WTC11 (cell line): ENCODE measurements at regions not wholly inside any gene's neighbourhood (a gene's known extent, or its start where the extent isn't known, plus 50 kb on each side); places are given as distances from the start of the nearest gene placed in this dataset.

ENCODE experiments used
- ATAC-seq: fragments of 200-7000 bp; cut with Tn5 transposase; 2 replicates; pipeline ENCODE4 v1.10.0; 2021; ENCODE audit warnings: mild to moderate bottlenecking, moderate library complexity
- CTCF ChIA-PET: fragments of 300-600 bp; sonication (Branson Sonifier 250); formaldehyde crosslinking; loops from one replicate; lab custom pipeline; 2021; ENCODE audit warnings: antibody characterized with exemption; lab: Charles Lee
- POLR2A ChIA-PET: fragments of 350-600 bp; sonication (Branson Sonifier 250); formaldehyde crosslinking; loops from one replicate; lab custom pipeline; 2021; ENCODE audit warnings: antibody characterized with exemption; lab: Charles Lee
- DNase-seq: peaks from one replicate; pipeline ENCODE4 v3.0.0; 2021; ENCODE audit warnings: low spot score
- H3K27ac Mint-ChIP-seq: 2 replicates; pipeline ENCODE4 v1.8.0; 2021; ENCODE audit warnings: mixed read lengths
- H3K27me3 Mint-ChIP-seq: 2 replicates; pipeline ENCODE4 v1.8.0; 2021; ENCODE audit warnings: low read depth, mild to moderate bottlenecking, moderate library complexity, mixed read lengths
- H3K36me3 Mint-ChIP-seq: 2 replicates; pipeline ENCODE4 v1.8.0; 2021; ENCODE audit warnings: mixed read lengths
- H3K4me1 Mint-ChIP-seq: 2 replicates; pipeline ENCODE4 v1.8.0; 2022; ENCODE audit warnings: mixed read lengths
- H3K4me3 Mint-ChIP-seq: 2 replicates; pipeline ENCODE4 v1.8.0; 2021; ENCODE audit warnings: mild to moderate bottlenecking, moderate library complexity, mixed read lengths
- H3K9me3 Mint-ChIP-seq: 2 replicates; pipeline ENCODE4 v1.8.0; 2021; ENCODE audit warnings: mixed read lengths
- CBFB ChIP-seq: sonication (generic); formaldehyde crosslinking; IDR thresholded peaks from 2 replicates; pipeline ENCODE4 v1.8.1; 2022; ENCODE audit warnings: mild to moderate bottlenecking, low read depth, missing genetic modification reagents
- CREB1 ChIP-seq: sonication (generic); formaldehyde crosslinking; IDR thresholded peaks from 2 replicates; pipeline ENCODE4 v1.8.0; 2023; ENCODE audit warnings: mild to moderate bottlenecking, missing genetic modification reagents
- ESRRA ChIP-seq: sonication (generic); formaldehyde crosslinking; IDR thresholded peaks from 2 replicates; pipeline ENCODE4 v1.8.1; 2022; ENCODE audit warnings: mild to moderate bottlenecking, missing genetic modification reagents, borderline replicate concordance
- GABPB1 ChIP-seq: sonication (generic); formaldehyde crosslinking; IDR thresholded peaks from 2 replicates; pipeline ENCODE4 v1.8.1; 2023; ENCODE audit warnings: mild to moderate bottlenecking, missing genetic modification reagents
- IRF2 ChIP-seq: sonication (generic); formaldehyde crosslinking; IDR thresholded peaks from 2 replicates; pipeline ENCODE4 v1.8.0; 2022; ENCODE audit warnings: low read depth, missing genetic modification reagents, borderline replicate concordance
- NFATC4 ChIP-seq: fragments of 250-450 bp; sonication (Bioruptor Pico); IDR thresholded peaks from 2 replicates; pipeline ENCODE4 v1.9.0; 2021; ENCODE audit warnings: mild to moderate bottlenecking
- RELA ChIP-seq: sonication (generic); formaldehyde crosslinking; IDR thresholded peaks from 2 replicates; pipeline ENCODE4 v1.8.1; 2022; ENCODE audit warnings: missing genetic modification reagents, mild to moderate bottlenecking, borderline replicate concordance
- SMAD4 ChIP-seq: sonication (generic); formaldehyde crosslinking; IDR thresholded peaks from 2 replicates; pipeline ENCODE4 v1.8.0; 2022; ENCODE audit warnings: mild to moderate bottlenecking, missing genetic modification reagents
- TEAD4 ChIP-seq: sonication (generic); formaldehyde crosslinking; IDR thresholded peaks from 2 replicates; pipeline ENCODE4 v1.8.0; 2022; ENCODE audit warnings: mild to moderate bottlenecking, missing genetic modification reagents
- TP53 ChIP-seq: sonication (generic); formaldehyde crosslinking; IDR thresholded peaks from 2 replicates; pipeline ENCODE4 v1.8.1; 2023; ENCODE audit warnings: mild to moderate bottlenecking, missing genetic modification reagents
- ZBTB21 ChIP-seq: sonication (generic); formaldehyde crosslinking; IDR thresholded peaks from 2 replicates; pipeline ENCODE4 v1.8.1; 2023; ENCODE audit warnings: mild to moderate bottlenecking, missing genetic modification reagents, borderline replicate concordance
- ZNF416 ChIP-seq: fragments of 250-450 bp; sonication (Bioruptor Pico); IDR thresholded peaks from 2 replicates; pipeline ENCODE4 v1.9.0; 2021; ENCODE audit warnings: mild to moderate bottlenecking, inconsistent platforms
- TF ChIP-seq, protein P1 (sequence below): fragments of 250-450 bp; sonication (Bioruptor Pico); IDR thresholded peaks from 2 replicates; pipeline ENCODE4 v1.9.0; 2021; ENCODE audit warnings: mild to moderate bottlenecking
- TF ChIP-seq, protein P2 (sequence below): sonication (generic); formaldehyde crosslinking; IDR thresholded peaks from 2 replicates; pipeline ENCODE4 v1.8.1; 2022; ENCODE audit warnings: mild to moderate bottlenecking, moderate library complexity, missing genetic modification reagents
- TF ChIP-seq, protein P3 (sequence below): sonication (generic); formaldehyde crosslinking; IDR thresholded peaks from 2 replicates; pipeline ENCODE4 v1.8.1; 2022; ENCODE audit warnings: mild to moderate bottlenecking, missing genetic modification reagents, moderate library complexity, borderline replicate concordance
- TF ChIP-seq, protein P4 (sequence below): sonication (generic); formaldehyde crosslinking; IDR thresholded peaks from 2 replicates; pipeline ENCODE4 v1.8.0; 2023; ENCODE audit warnings: missing genetic modification reagents, mild to moderate bottlenecking, borderline replicate concordance
- TF ChIP-seq, protein P5 (sequence below): sonication (generic); formaldehyde crosslinking; IDR thresholded peaks from 2 replicates; pipeline ENCODE4 v1.8.0; 2022; ENCODE audit warnings: mild to moderate bottlenecking, missing genetic modification reagents
- TF ChIP-seq, protein P6 (sequence below): fragments of 250-450 bp; sonication (Bioruptor Pico); IDR thresholded peaks from 2 replicates; pipeline ENCODE4 v1.8.0; 2021; ENCODE audit warnings: mild to moderate bottlenecking
- TF ChIP-seq, protein P7 (sequence below): sonication (generic); formaldehyde crosslinking; IDR thresholded peaks from 2 replicates; pipeline ENCODE4 v1.8.1; 2023; ENCODE audit warnings: mild to moderate bottlenecking, missing genetic modification reagents, moderate library complexity
- TF ChIP-seq, protein P8 (sequence below): fragments of 250-450 bp; sonication (Bioruptor Pico); IDR thresholded peaks from 2 replicates; pipeline ENCODE4 v1.9.0; 2021; ENCODE audit warnings: mild to moderate bottlenecking

DNA sequence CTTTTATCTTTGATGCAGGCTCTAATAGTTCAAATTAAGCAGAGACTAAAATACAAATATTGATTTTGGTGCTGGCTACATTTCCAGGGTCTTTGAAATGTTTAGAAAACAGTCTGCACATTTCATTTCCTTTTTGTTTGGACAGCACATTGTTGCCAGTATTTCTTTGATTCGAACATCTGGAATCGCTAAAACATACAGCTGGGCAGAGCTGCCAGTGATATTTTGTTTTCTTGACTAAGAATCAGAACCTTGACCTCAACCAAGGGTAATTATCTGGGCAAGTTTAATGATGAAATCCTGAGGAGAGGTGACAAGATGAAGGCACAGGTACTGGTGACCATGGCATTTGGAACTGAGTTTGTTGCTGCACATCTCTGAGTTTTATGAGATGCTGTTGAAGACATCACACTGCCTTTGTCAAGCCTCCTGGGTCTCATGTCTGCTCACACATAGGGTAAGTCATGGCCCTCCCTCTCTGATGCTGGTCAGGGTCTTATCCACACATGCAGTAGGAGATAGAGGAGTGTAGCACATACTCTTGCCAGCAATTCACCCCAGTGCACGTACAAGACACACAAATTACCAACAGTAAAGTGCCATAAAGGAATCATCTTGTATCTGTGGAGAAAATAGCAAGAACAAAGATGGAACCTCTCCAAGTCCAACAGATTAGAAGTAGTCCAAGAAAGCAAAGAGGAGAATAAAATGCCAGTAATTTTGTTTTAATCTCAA, 391.9 kb downstream of the RND3 start:
- ATAC-seq, result no peak
- H3K36me3 Mint-ChIP-seq, result no peaks in the 10 kb centered on the region
- CTCF ChIA-PET, result no interaction called here
- no peak overlapping the region for H3K27ac Mint-ChIP-seq
- no peaks in the 10 kb centered on the region for H3K4me1 Mint-ChIP-seq
- H3K9me3 Mint-ChIP-seq, result no peaks in the 10 kb centered on the region
- TF ChIP-seq, protein P1, sequence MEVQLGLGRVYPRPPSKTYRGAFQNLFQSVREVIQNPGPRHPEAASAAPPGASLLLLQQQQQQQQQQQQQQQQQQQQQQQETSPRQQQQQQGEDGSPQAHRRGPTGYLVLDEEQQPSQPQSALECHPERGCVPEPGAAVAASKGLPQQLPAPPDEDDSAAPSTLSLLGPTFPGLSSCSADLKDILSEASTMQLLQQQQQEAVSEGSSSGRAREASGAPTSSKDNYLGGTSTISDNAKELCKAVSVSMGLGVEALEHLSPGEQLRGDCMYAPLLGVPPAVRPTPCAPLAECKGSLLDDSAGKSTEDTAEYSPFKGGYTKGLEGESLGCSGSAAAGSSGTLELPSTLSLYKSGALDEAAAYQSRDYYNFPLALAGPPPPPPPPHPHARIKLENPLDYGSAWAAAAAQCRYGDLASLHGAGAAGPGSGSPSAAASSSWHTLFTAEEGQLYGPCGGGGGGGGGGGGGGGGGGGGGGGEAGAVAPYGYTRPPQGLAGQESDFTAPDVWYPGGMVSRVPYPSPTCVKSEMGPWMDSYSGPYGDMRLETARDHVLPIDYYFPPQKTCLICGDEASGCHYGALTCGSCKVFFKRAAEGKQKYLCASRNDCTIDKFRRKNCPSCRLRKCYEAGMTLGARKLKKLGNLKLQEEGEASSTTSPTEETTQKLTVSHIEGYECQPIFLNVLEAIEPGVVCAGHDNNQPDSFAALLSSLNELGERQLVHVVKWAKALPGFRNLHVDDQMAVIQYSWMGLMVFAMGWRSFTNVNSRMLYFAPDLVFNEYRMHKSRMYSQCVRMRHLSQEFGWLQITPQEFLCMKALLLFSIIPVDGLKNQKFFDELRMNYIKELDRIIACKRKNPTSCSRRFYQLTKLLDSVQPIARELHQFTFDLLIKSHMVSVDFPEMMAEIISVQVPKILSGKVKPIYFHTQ (CRISPR knock-in tag), result no peak
- TF ChIP-seq, protein P2, sequence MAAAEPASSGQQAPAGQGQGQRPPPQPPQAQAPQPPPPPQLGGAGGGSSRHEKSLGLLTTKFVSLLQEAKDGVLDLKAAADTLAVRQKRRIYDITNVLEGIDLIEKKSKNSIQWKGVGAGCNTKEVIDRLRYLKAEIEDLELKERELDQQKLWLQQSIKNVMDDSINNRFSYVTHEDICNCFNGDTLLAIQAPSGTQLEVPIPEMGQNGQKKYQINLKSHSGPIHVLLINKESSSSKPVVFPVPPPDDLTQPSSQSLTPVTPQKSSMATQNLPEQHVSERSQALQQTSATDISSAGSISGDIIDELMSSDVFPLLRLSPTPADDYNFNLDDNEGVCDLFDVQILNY (CRISPR knock-in tag), result no peak
- TF ChIP-seq TEAD4 (CRISPR knock-in tag), result no peak
- no peak for TF ChIP-seq ZBTB21 (CRISPR knock-in tag)
- TF ChIP-seq, protein P3, sequence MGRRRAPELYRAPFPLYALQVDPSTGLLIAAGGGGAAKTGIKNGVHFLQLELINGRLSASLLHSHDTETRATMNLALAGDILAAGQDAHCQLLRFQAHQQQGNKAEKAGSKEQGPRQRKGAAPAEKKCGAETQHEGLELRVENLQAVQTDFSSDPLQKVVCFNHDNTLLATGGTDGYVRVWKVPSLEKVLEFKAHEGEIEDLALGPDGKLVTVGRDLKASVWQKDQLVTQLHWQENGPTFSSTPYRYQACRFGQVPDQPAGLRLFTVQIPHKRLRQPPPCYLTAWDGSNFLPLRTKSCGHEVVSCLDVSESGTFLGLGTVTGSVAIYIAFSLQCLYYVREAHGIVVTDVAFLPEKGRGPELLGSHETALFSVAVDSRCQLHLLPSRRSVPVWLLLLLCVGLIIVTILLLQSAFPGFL, result no peak
- TF ChIP-seq, protein P4, sequence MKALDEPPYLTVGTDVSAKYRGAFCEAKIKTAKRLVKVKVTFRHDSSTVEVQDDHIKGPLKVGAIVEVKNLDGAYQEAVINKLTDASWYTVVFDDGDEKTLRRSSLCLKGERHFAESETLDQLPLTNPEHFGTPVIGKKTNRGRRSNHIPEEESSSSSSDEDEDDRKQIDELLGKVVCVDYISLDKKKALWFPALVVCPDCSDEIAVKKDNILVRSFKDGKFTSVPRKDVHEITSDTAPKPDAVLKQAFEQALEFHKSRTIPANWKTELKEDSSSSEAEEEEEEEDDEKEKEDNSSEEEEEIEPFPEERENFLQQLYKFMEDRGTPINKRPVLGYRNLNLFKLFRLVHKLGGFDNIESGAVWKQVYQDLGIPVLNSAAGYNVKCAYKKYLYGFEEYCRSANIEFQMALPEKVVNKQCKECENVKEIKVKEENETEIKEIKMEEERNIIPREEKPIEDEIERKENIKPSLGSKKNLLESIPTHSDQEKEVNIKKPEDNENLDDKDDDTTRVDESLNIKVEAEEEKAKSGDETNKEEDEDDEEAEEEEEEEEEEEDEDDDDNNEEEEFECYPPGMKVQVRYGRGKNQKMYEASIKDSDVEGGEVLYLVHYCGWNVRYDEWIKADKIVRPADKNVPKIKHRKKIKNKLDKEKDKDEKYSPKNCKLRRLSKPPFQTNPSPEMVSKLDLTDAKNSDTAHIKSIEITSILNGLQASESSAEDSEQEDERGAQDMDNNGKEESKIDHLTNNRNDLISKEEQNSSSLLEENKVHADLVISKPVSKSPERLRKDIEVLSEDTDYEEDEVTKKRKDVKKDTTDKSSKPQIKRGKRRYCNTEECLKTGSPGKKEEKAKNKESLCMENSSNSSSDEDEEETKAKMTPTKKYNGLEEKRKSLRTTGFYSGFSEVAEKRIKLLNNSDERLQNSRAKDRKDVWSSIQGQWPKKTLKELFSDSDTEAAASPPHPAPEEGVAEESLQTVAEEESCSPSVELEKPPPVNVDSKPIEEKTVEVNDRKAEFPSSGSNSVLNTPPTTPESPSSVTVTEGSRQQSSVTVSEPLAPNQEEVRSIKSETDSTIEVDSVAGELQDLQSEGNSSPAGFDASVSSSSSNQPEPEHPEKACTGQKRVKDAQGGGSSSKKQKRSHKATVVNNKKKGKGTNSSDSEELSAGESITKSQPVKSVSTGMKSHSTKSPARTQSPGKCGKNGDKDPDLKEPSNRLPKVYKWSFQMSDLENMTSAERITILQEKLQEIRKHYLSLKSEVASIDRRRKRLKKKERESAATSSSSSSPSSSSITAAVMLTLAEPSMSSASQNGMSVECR (CRISPR knock-in tag), result no peak
- TF ChIP-seq CBFB (CRISPR knock-in tag), result no peak
- TF ChIP-seq IRF2 (CRISPR knock-in tag), result no peak
- TF ChIP-seq, protein P5, sequence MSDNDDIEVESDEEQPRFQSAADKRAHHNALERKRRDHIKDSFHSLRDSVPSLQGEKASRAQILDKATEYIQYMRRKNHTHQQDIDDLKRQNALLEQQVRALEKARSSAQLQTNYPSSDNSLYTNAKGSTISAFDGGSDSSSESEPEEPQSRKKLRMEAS (CRISPR knock-in tag), result no peak
- no peak for TF ChIP-seq RELA
- no peak for TF ChIP-seq NFATC4 (CRISPR knock-in tag)
- no peak for TF ChIP-seq CREB1 (CRISPR knock-in tag)
- TF ChIP-seq SMAD4, result no peak
- TF ChIP-seq, protein P6, sequence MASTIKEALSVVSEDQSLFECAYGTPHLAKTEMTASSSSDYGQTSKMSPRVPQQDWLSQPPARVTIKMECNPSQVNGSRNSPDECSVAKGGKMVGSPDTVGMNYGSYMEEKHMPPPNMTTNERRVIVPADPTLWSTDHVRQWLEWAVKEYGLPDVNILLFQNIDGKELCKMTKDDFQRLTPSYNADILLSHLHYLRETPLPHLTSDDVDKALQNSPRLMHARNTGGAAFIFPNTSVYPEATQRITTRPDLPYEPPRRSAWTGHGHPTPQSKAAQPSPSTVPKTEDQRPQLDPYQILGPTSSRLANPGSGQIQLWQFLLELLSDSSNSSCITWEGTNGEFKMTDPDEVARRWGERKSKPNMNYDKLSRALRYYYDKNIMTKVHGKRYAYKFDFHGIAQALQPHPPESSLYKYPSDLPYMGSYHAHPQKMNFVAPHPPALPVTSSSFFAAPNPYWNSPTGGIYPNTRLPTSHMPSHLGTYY (CRISPR knock-in tag), result no peak
- TF ChIP-seq, protein P7, sequence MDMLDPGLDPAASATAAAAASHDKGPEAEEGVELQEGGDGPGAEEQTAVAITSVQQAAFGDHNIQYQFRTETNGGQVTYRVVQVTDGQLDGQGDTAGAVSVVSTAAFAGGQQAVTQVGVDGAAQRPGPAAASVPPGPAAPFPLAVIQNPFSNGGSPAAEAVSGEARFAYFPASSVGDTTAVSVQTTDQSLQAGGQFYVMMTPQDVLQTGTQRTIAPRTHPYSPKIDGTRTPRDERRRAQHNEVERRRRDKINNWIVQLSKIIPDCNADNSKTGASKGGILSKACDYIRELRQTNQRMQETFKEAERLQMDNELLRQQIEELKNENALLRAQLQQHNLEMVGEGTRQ, result no peak
- TF ChIP-seq, protein P8, sequence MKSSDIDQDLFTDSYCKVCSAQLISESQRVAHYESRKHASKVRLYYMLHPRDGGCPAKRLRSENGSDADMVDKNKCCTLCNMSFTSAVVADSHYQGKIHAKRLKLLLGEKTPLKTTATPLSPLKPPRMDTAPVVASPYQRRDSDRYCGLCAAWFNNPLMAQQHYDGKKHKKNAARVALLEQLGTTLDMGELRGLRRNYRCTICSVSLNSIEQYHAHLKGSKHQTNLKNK (CRISPR knock-in tag), result no peak
- no peak for TF ChIP-seq ZNF416 (CRISPR knock-in tag)
- no peak for TF ChIP-seq ESRRA (CRISPR knock-in tag)
- no peak for TF ChIP-seq TP53
- no peak for TF ChIP-seq GABPB1 (CRISPR knock-in tag)
- no peak for DNase-seq
- H3K4me3 Mint-ChIP-seq, result no peak overlapping the region
- POLR2A ChIA-PET, result no interaction called here
- H3K27me3 Mint-ChIP-seq, result no peaks in the 10 kb centered on the region
